Esophagus squamous epithelium (tissue), 5 donors: ENCODE measurements at regions not wholly inside any gene's neighbourhood (a gene's known extent, or its start where the extent isn't known, plus 50 kb on each side); places are given as distances from the start of the nearest gene placed in this dataset.

Experiments used
- DNase-seq: peaks from one replicate; lab custom pipeline; 2025; lab: John Stamatoyannopoulos, UW
- H3K27ac ChIP-seq, 4 donors: fragments of 200-600 bp; sonication (generic); one replicate each; pipeline ENCODE4 v1.5.1; 2016 to 2019; ENCODE audit warnings: mild to moderate bottlenecking in 1 of 4
- H3K27me3 ChIP-seq, 4 donors: fragments of 200-600 bp; sonication (generic); 1 replicate in 3 of 4; 2 replicates in 1 of 4; pipeline versions ENCODE4 v1.5.1 to v1.6.0; 2017 to 2021; ENCODE audit warnings: antibody characterized with exemption in 1 of 4
- H3K36me3 ChIP-seq, 3 donors: fragments of 200-600 bp; sonication (generic); one replicate each; pipeline ENCODE4 v1.5.1; 2016 to 2019
- H3K4me1 ChIP-seq, 3 donors: fragments of 200-600 bp; sonication (generic); one replicate each; pipeline ENCODE4 v1.5.1; 2017 to 2019
- H3K4me3 ChIP-seq, 4 donors: fragments of 200-600 bp; sonication (generic); 1 replicate in 3 of 4; 2 replicates in 1 of 4; pipeline ENCODE4 v1.5.1; 2016 to 2019; ENCODE audit warnings: mild to moderate bottlenecking in 2 of 4, moderate library complexity in 1 of 4
- H3K9me3 ChIP-seq, 3 donors: fragments of 200-600 bp; sonication (generic); one replicate each; pipeline ENCODE4 v1.5.1; 2016 to 2019
- POLR2A ChIP-seq, 4 donors: fragments of 450-650 bp; IDR thresholded peaks; one replicate each; pipeline ENCODE4 v1.6.1; 2017; ENCODE audit warnings: antibody characterized with exemption in 4 of 4, mild to moderate bottlenecking in 4 of 4, moderate library complexity in 3 of 4
- WGBS, 2 donors: methylation state at CpG; one replicate each; pipeline ENCODE4 v1.1.5; 2018; 5-methylcytosine and 5-hydroxymethylcytosine counted together
- intact Hi-C: fragments of 100-400 bp; cut with DNase I; formaldehyde crosslinking; loops from one replicate; pipeline ENCODE4 v1.15.0; 2022
- TF ChIP-seq, protein P1 (sequence below), 6 experiments: fragments of 450-650 bp in 4 of 6; fragments of 200-600 bp in 2 of 6; sonication (generic) in 2 of 6; IDR thresholded peaks; one replicate each; pipeline ENCODE4 v1.5.1; 2016 to 2019; ENCODE audit warnings: antibody characterized with exemption in 6 of 6, mild to moderate bottlenecking in 4 of 6, moderate library complexity in 4 of 6
- donor health status: DM: yes; HTN: yes; CAD: no.

GRCh38 chr4:80135702-80136058 lies 61.6 kb upstream of the PRDM8 start:
- Histone ChIP-seq H3K4me1 (peaks cover 0 to 5% (median 0%) of the 10 kb centered on the region in 3 donors), H3K4me3 (no peak overlapping the region), H3K27me3 (no peaks in the 10 kb centered on the region), H3K27ac (no peak overlapping the region), H3K9me3 (no peaks in the 10 kb centered on the region), H3K36me3 (no peaks in the 10 kb centered on the region)
- intact Hi-C loops, result no loop called here
- TF ChIP-seq POLR2A (IDR thresholded peaks at IDR 0.05), result no peak
- DNase-seq, result no peak

GRCh38 chr4:80134936-80135701 lies 62.1 kb upstream of the ANTXR2 start:
- TF ChIP-seq POLR2A (IDR thresholded peaks at IDR 0.05), result no peak
- TF ChIP-seq, protein P1, sequence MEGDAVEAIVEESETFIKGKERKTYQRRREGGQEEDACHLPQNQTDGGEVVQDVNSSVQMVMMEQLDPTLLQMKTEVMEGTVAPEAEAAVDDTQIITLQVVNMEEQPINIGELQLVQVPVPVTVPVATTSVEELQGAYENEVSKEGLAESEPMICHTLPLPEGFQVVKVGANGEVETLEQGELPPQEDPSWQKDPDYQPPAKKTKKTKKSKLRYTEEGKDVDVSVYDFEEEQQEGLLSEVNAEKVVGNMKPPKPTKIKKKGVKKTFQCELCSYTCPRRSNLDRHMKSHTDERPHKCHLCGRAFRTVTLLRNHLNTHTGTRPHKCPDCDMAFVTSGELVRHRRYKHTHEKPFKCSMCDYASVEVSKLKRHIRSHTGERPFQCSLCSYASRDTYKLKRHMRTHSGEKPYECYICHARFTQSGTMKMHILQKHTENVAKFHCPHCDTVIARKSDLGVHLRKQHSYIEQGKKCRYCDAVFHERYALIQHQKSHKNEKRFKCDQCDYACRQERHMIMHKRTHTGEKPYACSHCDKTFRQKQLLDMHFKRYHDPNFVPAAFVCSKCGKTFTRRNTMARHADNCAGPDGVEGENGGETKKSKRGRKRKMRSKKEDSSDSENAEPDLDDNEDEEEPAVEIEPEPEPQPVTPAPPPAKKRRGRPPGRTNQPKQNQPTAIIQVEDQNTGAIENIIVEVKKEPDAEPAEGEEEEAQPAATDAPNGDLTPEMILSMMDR (IDR thresholded peaks at IDR 0.05), result no peak
- H3K36me3 ChIP-seq, result no peaks in the 10 kb centered on the region
- H3K27me3 ChIP-seq, result no peaks in the 10 kb centered on the region
- H3K4me3 ChIP-seq, result no peak overlapping the region
- intact Hi-C loops, result no loop called here
- 69 to 86% methylated on average over 8 of the region's 8 CpGs for whole genome bisulfite sequencing, 2 donors
- no peak for DNase-seq
- H3K27ac ChIP-seq, result no peak overlapping the region
- peaks cover 0 to 5% (median 0%) of the 10 kb centered on the region in 3 donors for H3K4me1 ChIP-seq
- no peaks in the 10 kb centered on the region for H3K9me3 ChIP-seq

GRCh38 chr4:80133240-80133783 lies 60.3 kb upstream of the ANTXR2 start:
- no peak overlapping the region for H3K27ac ChIP-seq
- H3K9me3 ChIP-seq, result no peaks in the 10 kb centered on the region
- H3K4me1 ChIP-seq, result no peaks in the 10 kb centered on the region
- DNase-seq, result no peak
- no peak overlapping the region for H3K4me3 ChIP-seq
- TF ChIP-seq POLR2A (IDR thresholded peaks at IDR 0.05), result no peak
- TF ChIP-seq, protein P1 (IDR thresholded peaks at IDR 0.05), result no peak
- no peaks in the 10 kb centered on the region for H3K36me3 ChIP-seq
- H3K27me3 ChIP-seq, result no peaks in the 10 kb centered on the region
- 92 to 96% methylated on average over 9 of the region's 9 CpGs for WGBS, 2 donors
- intact Hi-C loops, result no loop called here

DNA sequence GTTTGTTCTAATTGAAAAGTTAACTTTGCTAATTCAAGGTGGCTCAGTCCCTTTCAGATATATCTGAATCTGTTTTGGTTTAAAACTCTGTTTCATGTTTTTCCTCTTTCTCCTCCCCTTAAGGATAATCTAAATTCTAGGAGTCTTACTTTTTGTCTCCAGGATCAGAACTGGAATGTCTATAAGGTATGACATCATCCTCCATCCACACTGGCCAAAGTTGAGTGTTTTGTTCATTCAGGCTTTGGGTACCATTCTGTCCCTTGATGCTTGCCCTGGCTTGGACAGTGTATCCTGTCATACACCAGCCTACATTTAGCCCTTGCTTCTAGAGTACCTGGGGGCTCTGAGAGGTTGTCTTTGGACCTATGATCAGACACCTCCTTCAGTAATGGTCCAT lies 56.8 kb upstream of the ANTXR2 start:
- Histone ChIP-seq H3K4me1 (peaks cover 0 to 5% (median 0%) of the 10 kb centered on the region in 3 donors), H3K4me3 (no peak overlapping the region), H3K36me3 (no peaks in the 10 kb centered on the region), H3K9me3 (no peaks in the 10 kb centered on the region), H3K27ac (no peak overlapping the region), H3K27me3 (no peaks in the 10 kb centered on the region)
- TF ChIP-seq, protein P1 (IDR thresholded peaks at IDR 0.05), result no peak
- no peak for TF ChIP-seq POLR2A (IDR thresholded peaks at IDR 0.05)
- no peak for DNase-seq
- intact Hi-C loops, result no loop called here

DNA sequence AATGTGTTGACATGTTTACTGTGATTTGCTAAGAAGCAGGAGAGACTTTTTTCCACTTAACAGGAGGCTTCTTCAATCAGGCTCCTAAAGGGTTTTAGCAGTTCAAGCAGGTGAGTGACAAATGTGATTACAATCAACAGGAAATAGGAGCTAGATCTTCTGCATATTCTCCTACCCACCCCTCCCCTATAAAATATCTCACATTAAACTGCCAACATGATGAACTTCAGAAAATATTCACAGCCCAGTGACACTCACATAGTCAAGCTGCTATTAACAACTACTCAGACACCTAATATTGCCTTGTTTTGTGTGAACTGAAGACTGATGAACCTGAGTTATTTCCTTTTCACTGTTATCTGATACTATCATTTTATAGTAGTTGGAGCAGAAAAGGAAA lies 55.9 kb upstream of the ANTXR2 start:
- H3K4me3 ChIP-seq, result no peak overlapping the region
- no peaks in the 10 kb centered on the region for H3K36me3 ChIP-seq
- no peaks in the 10 kb centered on the region for H3K27me3 ChIP-seq
- H3K9me3 ChIP-seq, result no peaks in the 10 kb centered on the region
- H3K4me1 ChIP-seq, result peaks cover 0 to 5% (median 0%) of the 10 kb centered on the region in 3 donors
- no peak overlapping the region for H3K27ac ChIP-seq
- TF ChIP-seq, protein P1 (IDR thresholded peaks at IDR 0.05), result no peak
- no peak for TF ChIP-seq POLR2A (IDR thresholded peaks at IDR 0.05)
- intact Hi-C loops, result no loop called here
- no peak for DNase-seq
